A673 (cell line): ENCODE measurements at regions not wholly inside any gene's neighbourhood (a gene's known extent, or its start where the extent isn't known, plus 50 kb on each side); places are given as distances from the start of the nearest gene placed in this dataset.
"Not testable (repeated sequence)": the region's sequence is repeated elsewhere in the genome, so short reads cannot be mapped to it uniquely, and the experiment has no call there.

Experiments
- EZH2 ChIP-seq: fragments of 200-600 bp; sonication (generic); IDR thresholded peaks from 2 replicates; pipeline ENCODE4 v1.6.1; 2017; ENCODE audit warnings: borderline replicate concordance, low read depth, mild to moderate bottlenecking, mixed read lengths, antibody characterized with exemption, low read length; ENCODE audit not compliant: poor library complexity, severe bottlenecking
- TF ChIP-seq, protein P1 (sequence below): fragments of 300-800, 200-600 bp; sonication (generic); conservative IDR thresholded peaks from 2 replicates; pipeline ENCODE4 v1.5.1; 2017; ENCODE audit warnings: low read depth, mild to moderate bottlenecking, antibody characterized with exemption, low read length, moderate library complexity, mixed read lengths

DNA sequence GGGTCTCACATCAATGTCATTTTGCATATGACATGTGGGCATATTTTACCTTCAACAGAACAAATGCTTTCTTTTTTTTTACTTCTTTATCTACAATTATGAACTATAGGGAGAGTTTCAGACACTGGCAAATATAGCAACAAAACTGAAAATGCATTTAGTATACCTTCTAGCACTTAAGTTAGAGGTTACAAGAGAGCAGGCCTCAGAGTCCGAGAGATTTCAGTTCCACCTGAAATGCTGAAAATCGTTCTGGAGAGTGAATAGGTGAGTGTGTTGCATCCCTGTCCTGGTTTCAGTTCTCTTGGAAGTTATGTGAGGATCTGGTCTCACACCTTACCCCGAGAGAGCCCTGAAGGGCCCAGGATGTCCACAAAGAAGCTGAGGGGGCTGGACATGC, 337.8 kb upstream of the FRG1 start:
- not testable (repeated sequence) for TF ChIP-seq EZH2
- TF ChIP-seq, protein P1, sequence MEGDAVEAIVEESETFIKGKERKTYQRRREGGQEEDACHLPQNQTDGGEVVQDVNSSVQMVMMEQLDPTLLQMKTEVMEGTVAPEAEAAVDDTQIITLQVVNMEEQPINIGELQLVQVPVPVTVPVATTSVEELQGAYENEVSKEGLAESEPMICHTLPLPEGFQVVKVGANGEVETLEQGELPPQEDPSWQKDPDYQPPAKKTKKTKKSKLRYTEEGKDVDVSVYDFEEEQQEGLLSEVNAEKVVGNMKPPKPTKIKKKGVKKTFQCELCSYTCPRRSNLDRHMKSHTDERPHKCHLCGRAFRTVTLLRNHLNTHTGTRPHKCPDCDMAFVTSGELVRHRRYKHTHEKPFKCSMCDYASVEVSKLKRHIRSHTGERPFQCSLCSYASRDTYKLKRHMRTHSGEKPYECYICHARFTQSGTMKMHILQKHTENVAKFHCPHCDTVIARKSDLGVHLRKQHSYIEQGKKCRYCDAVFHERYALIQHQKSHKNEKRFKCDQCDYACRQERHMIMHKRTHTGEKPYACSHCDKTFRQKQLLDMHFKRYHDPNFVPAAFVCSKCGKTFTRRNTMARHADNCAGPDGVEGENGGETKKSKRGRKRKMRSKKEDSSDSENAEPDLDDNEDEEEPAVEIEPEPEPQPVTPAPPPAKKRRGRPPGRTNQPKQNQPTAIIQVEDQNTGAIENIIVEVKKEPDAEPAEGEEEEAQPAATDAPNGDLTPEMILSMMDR = not testable (repeated sequence)
